ENCODE measurements at regions not wholly inside any gene's neighbourhood (a gene's known extent, or its start where the extent isn't known, plus 50 kb on each side); places are given as distances from the start of the nearest gene placed in this dataset.

GRCh38 chr15:95345867-95346266 is 984.6 kb upstream of the NR2F2 start:
- no peak for TF ChIP-seq MEIS1 (CRISPR knock-in tag; IDR thresholded peaks at IDR 0.05; ENCODE audit: borderline replicate concordance)
- no peak for TF ChIP-seq CHCHD3 (CRISPR knock-in tag; IDR thresholded peaks at IDR 0.05)
- no peak for TF ChIP-seq NCOA1 (CRISPR knock-in tag; IDR thresholded peaks at IDR 0.05)
- TF ChIP-seq PAXIP1 (CRISPR knock-in tag; conservative IDR thresholded peaks at IDR 0.05) = no peak
- TF ChIP-seq CREM (IDR thresholded peaks at IDR 0.05) = no peak
- no peak for TF ChIP-seq CREM (CRISPR knock-in tag; IDR thresholded peaks at IDR 0.05)
- no peak for TF ChIP-seq CTCF (CRISPR knock-in tag; IDR thresholded peaks at IDR 0.05)
- no peak for TF ChIP-seq PRDM4 (CRISPR knock-in tag; IDR thresholded peaks at IDR 0.05; ENCODE audit: borderline replicate concordance)
- TF ChIP-seq BHLHE40 (IDR thresholded peaks at IDR 0.05; ENCODE audit: low read length) = no peak
- no peak for TF ChIP-seq SRSF9 (IDR thresholded peaks at IDR 0.05; ENCODE audit: borderline replicate concordance, insufficient read depth, low read depth, low read length, poor library complexity, severe bottlenecking)
- TF ChIP-seq ZNF530 (CRISPR knock-in tag; IDR thresholded peaks at IDR 0.05; ENCODE audit: low read depth) = no peak
- TF ChIP-seq SMARCC2 (IDR thresholded peaks at IDR 0.05) = no peak
- TF ChIP-seq REST (IDR thresholded peaks at IDR 0.05; ENCODE audit: borderline replicate concordance in 1 of 2, low read depth in 1 of 2, low read length in 2 of 2) = no peak
- no peak for TF ChIP-seq CEBPB (IDR thresholded peaks at IDR 0.05; ENCODE audit: borderline replicate concordance, low read depth, low read length)
